CD4-positive, alpha-beta T cell (primary cell): ENCODE measurements at regions not wholly inside any gene's neighbourhood (a gene's known extent, or its start where the extent isn't known, plus 50 kb on each side); places are given as distances from the start of the nearest gene placed in this dataset.

Source experiments
- ATAC-seq: fragments of 200-7000 bp; cut with Tn5 transposase; one replicate; pipeline ENCODE4 v1.10.0; 2022; ENCODE audit warnings: mild to moderate bottlenecking; ENCODE audit not compliant: poor library complexity
- CTCF ChIA-PET: fragments of 350-600 bp; sonication (Branson Sonifier 250); formaldehyde crosslinking; loops from one replicate; lab custom pipeline; 2021; ENCODE audit warnings: antibody characterized with exemption, inconsistent platforms; lab: Charles Lee
- POLR2A ChIA-PET: fragments of 350-600 bp; sonication (Branson Sonifier 250); formaldehyde crosslinking; loops from one replicate; lab custom pipeline; 2021; ENCODE audit warnings: antibody characterized with exemption, inconsistent platforms; lab: Charles Lee
- DNase-seq, 14 experiments: peaks; one replicate each; pipeline ENCODE4 v3.0.0-alpha.2; 2013 to 2020; ENCODE audit warnings: mixed read lengths in 2 of 14
- H3K27ac ChIP-seq, 2 donors: one replicate each; pipeline versions ENCODE4 v1.5.1 to v1.7.0; 2013; ENCODE audit warnings: low read length in 2 of 2, low read depth in 1 of 2, mild to moderate bottlenecking in 1 of 2
- H3K27me3 ChIP-seq, 2 experiments: 1 replicate in 1 of 2; 2 replicates in 1 of 2; pipeline versions ENCODE4 v1.6.1 to v1.7.0; 2013; ENCODE audit warnings: low read length in 2 of 2, control low read depth in 1 of 2, mild to moderate bottlenecking in 1 of 2, moderate library complexity in 1 of 2; ENCODE audit not compliant: insufficient read depth in 2 of 2, control insufficient read depth in 1 of 2
- H3K36me3 ChIP-seq: one replicate; pipeline ENCODE4 v1.6.1; 2013; ENCODE audit warnings: low read length, control low read depth; ENCODE audit not compliant: insufficient read depth
- H3K4me1 ChIP-seq: one replicate; pipeline ENCODE4 v1.6.1; 2013; ENCODE audit warnings: low read length, control low read depth; ENCODE audit not compliant: insufficient read depth
- H3K4me3 ChIP-seq: one replicate; pipeline ENCODE4 v1.5.1; 2013; ENCODE audit warnings: mild to moderate bottlenecking, low read length, moderate library complexity
- H3K9me3 ChIP-seq, 2 experiments: 1 replicate in 1 of 2; 2 replicates in 1 of 2; pipeline versions ENCODE4 v1.6.1 to v1.7.0; 2013; ENCODE audit warnings: low read length in 2 of 2, mild to moderate bottlenecking in 2 of 2, control low read depth in 1 of 2, moderate library complexity in 1 of 2; ENCODE audit not compliant: control insufficient read depth in 1 of 2, insufficient read depth in 1 of 2
- H3K27ac Mint-ChIP-seq: one replicate; pipeline ENCODE4 v1.8.0; 2020; ENCODE audit warnings: mixed read lengths
- H3K27me3 Mint-ChIP-seq: one replicate; pipeline ENCODE4 v1.8.0; 2021; ENCODE audit warnings: mixed read lengths
- H3K36me3 Mint-ChIP-seq: one replicate; pipeline ENCODE4 v1.8.0; 2021; ENCODE audit warnings: low read depth, mixed read lengths
- H3K4me1 Mint-ChIP-seq: one replicate; pipeline ENCODE4 v1.8.0; 2021; ENCODE audit warnings: low read depth, mixed read lengths
- H3K4me3 Mint-ChIP-seq: one replicate; pipeline ENCODE4 v1.8.0; 2020; ENCODE audit warnings: mild to moderate bottlenecking, mixed read lengths
- H3K9me3 Mint-ChIP-seq: one replicate; pipeline ENCODE4 v1.8.0; 2020; ENCODE audit warnings: mixed read lengths
- intact Hi-C, 2 experiments: fragments of 100-400 bp; cut with DNase I in 1 of 2; cut with micrococcal nuclease in 1 of 2; formaldehyde crosslinking; loops; one replicate each; pipeline versions ENCODE4 v1.15.1 to v1.9.0; 2023 to 2025; cut with DNase I, micrococcal nuclease
- TF ChIP-seq, protein P1 (sequence below): fragments of 200-600 bp; IDR thresholded peaks from one replicate; pipeline ENCODE4 v1.8.0; 2022; ENCODE audit warnings: antibody characterized with exemption, mild to moderate bottlenecking

DNA sequence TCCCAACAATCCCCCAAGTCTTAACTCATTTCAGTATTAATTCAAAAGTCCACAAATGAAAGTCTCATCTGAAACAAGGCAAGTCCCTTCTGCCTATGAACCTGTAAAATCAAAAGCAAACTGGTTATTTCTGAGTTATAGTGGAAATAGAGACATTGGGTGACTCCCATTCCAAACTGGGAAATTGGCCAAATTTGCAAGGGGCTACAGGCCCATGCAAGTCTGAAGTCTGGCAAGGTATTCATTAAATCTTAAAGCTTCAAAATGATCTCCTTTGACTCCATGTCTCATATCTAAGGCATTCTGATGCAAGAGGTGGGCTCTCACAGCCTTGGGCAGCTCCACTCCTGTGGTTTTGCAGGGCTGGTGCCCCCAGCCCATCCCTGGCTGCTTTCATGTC is 167.9 kb downstream of the HTR1A start:
- Histone ChIP-seq H3K27ac (no peak overlapping the region), H3K4me3 (no peak overlapping the region), H3K27me3 (no peaks in the 10 kb centered on the region), H3K4me1 (no peaks in the 10 kb centered on the region), H3K36me3 (no peaks in the 10 kb centered on the region), H3K9me3 (peaks cover 5 to 9% of the 10 kb centered on the region in 2 experiments)
- TF ChIP-seq, protein P1, sequence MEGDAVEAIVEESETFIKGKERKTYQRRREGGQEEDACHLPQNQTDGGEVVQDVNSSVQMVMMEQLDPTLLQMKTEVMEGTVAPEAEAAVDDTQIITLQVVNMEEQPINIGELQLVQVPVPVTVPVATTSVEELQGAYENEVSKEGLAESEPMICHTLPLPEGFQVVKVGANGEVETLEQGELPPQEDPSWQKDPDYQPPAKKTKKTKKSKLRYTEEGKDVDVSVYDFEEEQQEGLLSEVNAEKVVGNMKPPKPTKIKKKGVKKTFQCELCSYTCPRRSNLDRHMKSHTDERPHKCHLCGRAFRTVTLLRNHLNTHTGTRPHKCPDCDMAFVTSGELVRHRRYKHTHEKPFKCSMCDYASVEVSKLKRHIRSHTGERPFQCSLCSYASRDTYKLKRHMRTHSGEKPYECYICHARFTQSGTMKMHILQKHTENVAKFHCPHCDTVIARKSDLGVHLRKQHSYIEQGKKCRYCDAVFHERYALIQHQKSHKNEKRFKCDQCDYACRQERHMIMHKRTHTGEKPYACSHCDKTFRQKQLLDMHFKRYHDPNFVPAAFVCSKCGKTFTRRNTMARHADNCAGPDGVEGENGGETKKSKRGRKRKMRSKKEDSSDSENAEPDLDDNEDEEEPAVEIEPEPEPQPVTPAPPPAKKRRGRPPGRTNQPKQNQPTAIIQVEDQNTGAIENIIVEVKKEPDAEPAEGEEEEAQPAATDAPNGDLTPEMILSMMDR, result no peak
- peaks cover 17% of the 10 kb centered on the region for H3K9me3 Mint-ChIP-seq
- DNase-seq, result no peak
- no peaks in the 10 kb centered on the region for H3K36me3 Mint-ChIP-seq
- no peaks in the 10 kb centered on the region for H3K4me1 Mint-ChIP-seq
- ChIA-PET CTCF (no interaction called here), POLR2A (no interaction called here)
- ATAC-seq, result no peak
- H3K27me3 Mint-ChIP-seq, result no peaks in the 10 kb centered on the region
- H3K27ac Mint-ChIP-seq, result no peak overlapping the region
- H3K4me3 Mint-ChIP-seq, result no peak overlapping the region
- intact Hi-C loops, result no loop called here

DNA sequence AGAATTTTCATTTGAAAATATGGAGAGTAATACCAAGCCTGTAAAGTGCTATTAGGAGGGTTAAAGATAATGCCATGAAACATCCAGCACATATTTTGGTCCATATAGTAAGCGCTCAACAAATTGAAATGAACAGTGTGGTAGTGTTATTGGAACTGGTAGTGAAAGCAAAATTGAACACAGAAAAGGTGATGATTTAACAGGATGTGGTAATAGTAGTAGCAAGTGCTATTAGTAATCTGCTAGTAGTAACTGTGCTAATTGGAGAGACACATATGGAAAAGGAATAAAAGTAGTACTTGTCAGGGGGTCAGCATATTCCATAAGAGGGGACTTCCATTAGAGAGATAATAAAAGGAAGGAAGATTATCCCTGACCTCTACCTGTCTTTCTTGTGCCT is 187.3 kb downstream of the HTR1A start:
- Histone ChIP-seq H3K36me3 (no peaks in the 10 kb centered on the region), H3K27me3 (no peaks in the 10 kb centered on the region), H3K27ac (no peak overlapping the region), H3K4me3 (no peak overlapping the region), H3K4me1 (no peaks in the 10 kb centered on the region), H3K9me3 (peaks cover 0 to 3% of the 10 kb centered on the region in 2 experiments)
- no peaks in the 10 kb centered on the region for H3K4me1 Mint-ChIP-seq
- DNase-seq, result no peak
- no peak for ATAC-seq
- no peaks in the 10 kb centered on the region for H3K27me3 Mint-ChIP-seq
- no peaks in the 10 kb centered on the region for H3K36me3 Mint-ChIP-seq
- no peak overlapping the region for H3K27ac Mint-ChIP-seq
- H3K4me3 Mint-ChIP-seq, result no peak overlapping the region
- intact Hi-C loops, result no loop called here
- ChIA-PET CTCF (no interaction called here), POLR2A (no interaction called here)
- no peaks in the 10 kb centered on the region for H3K9me3 Mint-ChIP-seq
- TF ChIP-seq, protein P1, result no peak

DNA sequence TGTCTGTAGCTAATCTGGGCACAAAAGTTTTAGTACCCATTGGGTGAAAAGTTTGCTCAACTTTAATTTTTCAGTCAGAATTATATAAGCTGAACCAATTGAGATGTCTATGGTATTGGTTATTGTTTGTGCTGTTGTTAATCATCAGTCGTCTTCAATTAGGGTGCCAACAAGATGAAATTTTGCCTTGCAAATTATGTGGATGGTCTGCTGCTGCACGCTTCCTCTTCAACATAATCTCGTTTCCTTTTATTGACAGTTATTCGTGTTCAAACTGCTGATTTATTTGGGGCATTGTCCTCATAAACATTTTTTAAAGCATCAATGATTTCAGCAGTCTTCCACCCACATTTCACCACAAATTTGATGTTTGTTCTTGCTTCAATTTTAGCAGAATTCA is 194.0 kb downstream of the HTR1A start:
- DNase-seq (no peak), ATAC-seq (no peak)
- H3K27me3 Mint-ChIP-seq, result no peaks in the 10 kb centered on the region
- Histone ChIP-seq H3K36me3 (no peaks in the 10 kb centered on the region), H3K27ac (no peak overlapping the region), H3K4me1 (no peaks in the 10 kb centered on the region), H3K27me3 (no peaks in the 10 kb centered on the region), H3K4me3 (no peak overlapping the region), H3K9me3 (peaks cover 0 to 3% of the 10 kb centered on the region in 2 experiments)
- ChIA-PET POLR2A (no interaction called here), CTCF (no interaction called here)
- no peak overlapping the region for H3K4me3 Mint-ChIP-seq
- H3K36me3 Mint-ChIP-seq, result no peaks in the 10 kb centered on the region
- TF ChIP-seq, protein P1, result no peak
- no peaks in the 10 kb centered on the region for H3K4me1 Mint-ChIP-seq
- peaks cover 4% of the 10 kb centered on the region for H3K9me3 Mint-ChIP-seq
- intact Hi-C loops, result no loop called here
- H3K27ac Mint-ChIP-seq, result no peak overlapping the region
